ENCODE measurements at regions not wholly inside any gene's neighbourhood (a gene's known extent, or its start where the extent isn't known, plus 50 kb on each side); places are given as distances from the start of the nearest gene placed in this dataset.

GRCh38 chr2:200253639-200254038 lies 52.9 kb upstream of the SPATS2L start:
- POLR2A ChIA-PET = no interaction called here

GRCh38 chr2:200254773-200255172 lies 51.7 kb upstream of the SPATS2L start:
- ATAC-seq = no peak
- CTCF ChIA-PET = interaction anchor here (0.8 kb wide), 1 partner anchor 14 kb away, joined by 3 read pairs; no protein-coding TSS in a partner anchor
- POLR2A ChIA-PET = no interaction called here
- H3K27me3 Mint-ChIP-seq = peaks cover 8 to 27% (median 10%) of the 10 kb centered on the region in 5 donors
- Histone ChIP-seq H3K9me3 (ENCODE audit: control insufficient read depth in 2 of 3, low read length in 3 of 3) (no peaks in the 10 kb centered on the region), H3K4me1 (ENCODE audit: control insufficient read depth in 2 of 2, insufficient read depth in 2 of 2, low read length in 2 of 2) (no peaks in the 10 kb centered on the region), H3K4me3 (ENCODE audit: low read length) (no peak overlapping the region), H3K36me3 (ENCODE audit: control insufficient read depth in 2 of 3, insufficient read depth in 3 of 3, low read length in 3 of 3) (no peaks in the 10 kb centered on the region), H3K27ac (ENCODE audit: low read depth, low read length) (no peak overlapping the region), H3K27me3 (ENCODE audit: control insufficient read depth in 2 of 2, insufficient read depth in 2 of 2, low read length in 2 of 2) (no peaks in the 10 kb centered on the region)
- no peak for DNase-seq
- H3K4me3 Mint-ChIP-seq = no peak overlapping the region
- no peaks in the 10 kb centered on the region for H3K9me3 Mint-ChIP-seq
- no peak overlapping the region for H3K27ac Mint-ChIP-seq
- intact Hi-C loops (cut with micrococcal nuclease) = no loop called here
- no peaks in the 10 kb centered on the region for H3K36me3 Mint-ChIP-seq
- H3K4me1 Mint-ChIP-seq = peaks cover 0 to 3% (median 0%) of the 10 kb centered on the region in 7 donors

More at GRCh38 chr2:200253639-200254038, 52.9 kb upstream of the SPATS2L start:
- no peaks in the 10 kb centered on the region for H3K27me3 ChIP-seq (ENCODE audit: control insufficient read depth in 2 of 2, insufficient read depth in 2 of 2, low read length in 2 of 2)
- no peaks in the 10 kb centered on the region for H3K4me1 ChIP-seq (ENCODE audit: control insufficient read depth in 2 of 2, insufficient read depth in 2 of 2, low read length in 2 of 2)
- ATAC-seq = no peak
- Mint-ChIP-seq H3K27me3 (peaks cover 8 to 28% (median 10%) of the 10 kb centered on the region in 5 donors), H3K4me3 (no peak overlapping the region), H3K4me1 (peaks cover 0 to 5% (median 0%) of the 10 kb centered on the region in 7 donors), H3K36me3 (no peaks in the 10 kb centered on the region), H3K9me3 (no peaks in the 10 kb centered on the region), H3K27ac (no peak overlapping the region)
- no peak overlapping the region for H3K4me3 ChIP-seq (ENCODE audit: low read length)
- H3K36me3 ChIP-seq (ENCODE audit: control insufficient read depth in 2 of 3, insufficient read depth in 3 of 3, low read length in 3 of 3) = no peaks in the 10 kb centered on the region
- intact Hi-C loops (cut with micrococcal nuclease) = no loop called here
- H3K9me3 ChIP-seq (ENCODE audit: control insufficient read depth in 2 of 3, low read length in 3 of 3) = no peaks in the 10 kb centered on the region
- CTCF ChIA-PET = interaction anchor here (0.6 kb wide), 1 partner anchor 116 kb away, joined by 4 read pairs; no protein-coding TSS in a partner anchor
- no peak overlapping the region for H3K27ac ChIP-seq (ENCODE audit: low read depth, low read length)
- DNase-seq = no peak

- POLR2A ChIA-PET = no interaction called here
Measured at GRCh38 chr2:200255549-200255948, 50.9 kb upstream of the SPATS2L start.

More at GRCh38 chr2:200255549-200255948, 50.9 kb upstream of the SPATS2L start:
- no peaks in the 10 kb centered on the region for H3K9me3 ChIP-seq (ENCODE audit: control insufficient read depth in 2 of 3, low read length in 3 of 3)
- peaks cover 8 to 28% (median 10%) of the 10 kb centered on the region in 5 donors for H3K27me3 Mint-ChIP-seq
- H3K9me3 Mint-ChIP-seq = no peaks in the 10 kb centered on the region
- intact Hi-C loops (cut with micrococcal nuclease) = no loop called here
- H3K36me3 Mint-ChIP-seq = no peaks in the 10 kb centered on the region
- peak; percentile 22 for ATAC-seq
- no peak overlapping the region for H3K4me3 ChIP-seq (ENCODE audit: low read length)
- no peaks in the 10 kb centered on the region for H3K36me3 ChIP-seq (ENCODE audit: control insufficient read depth in 2 of 3, insufficient read depth in 3 of 3, low read length in 3 of 3)
- H3K27ac Mint-ChIP-seq = no peak overlapping the region
- H3K4me1 ChIP-seq (ENCODE audit: control insufficient read depth in 2 of 2, insufficient read depth in 2 of 2, low read length in 2 of 2) = no peaks in the 10 kb centered on the region
- H3K4me1 Mint-ChIP-seq = peaks cover 0 to 2% (median 0%) of the 10 kb centered on the region in 7 donors
- no peak overlapping the region for H3K4me3 Mint-ChIP-seq
- no peaks in the 10 kb centered on the region for H3K27me3 ChIP-seq (ENCODE audit: control insufficient read depth in 2 of 2, insufficient read depth in 2 of 2, low read length in 2 of 2)
- H3K27ac ChIP-seq (ENCODE audit: low read depth, low read length) = no peak overlapping the region
- no peak for DNase-seq
- CTCF ChIA-PET = no interaction called here

Measured in naive thymus-derived CD4-positive, alpha-beta T cell (primary cell).